Hematopoietic multipotent progenitor cell treated with erythropoietin and hydrocortisone succinate and interleukin-3 and kit ligand, for 8 days (in vitro differentiated cells): ENCODE measurements at regions not wholly inside any gene's neighbourhood (a gene's known extent, or its start where the extent isn't known, plus 50 kb on each side); places are given as distances from the start of the nearest gene placed in this dataset.

Experiments
- DNase-seq: peaks from one replicate; pipeline ENCODE4 v3.0.0-alpha.2; 2015

GRCh38 chr12:78703820-78704525, 160.6 kb upstream of the SYT1 start:
- DNase-seq, result no peak

- DNase-seq, result no peak
Measured at GRCh38 chr12:78711954-78712353, 152.6 kb upstream of the SYT1 start.

- no peak for DNase-seq
Measured at GRCh38 chr12:78712834-78713481, 151.6 kb upstream of the SYT1 start.

- no peak for DNase-seq
Measured at GRCh38 chr12:78719721-78720120, 144.9 kb upstream of the SYT1 start.

DNA sequence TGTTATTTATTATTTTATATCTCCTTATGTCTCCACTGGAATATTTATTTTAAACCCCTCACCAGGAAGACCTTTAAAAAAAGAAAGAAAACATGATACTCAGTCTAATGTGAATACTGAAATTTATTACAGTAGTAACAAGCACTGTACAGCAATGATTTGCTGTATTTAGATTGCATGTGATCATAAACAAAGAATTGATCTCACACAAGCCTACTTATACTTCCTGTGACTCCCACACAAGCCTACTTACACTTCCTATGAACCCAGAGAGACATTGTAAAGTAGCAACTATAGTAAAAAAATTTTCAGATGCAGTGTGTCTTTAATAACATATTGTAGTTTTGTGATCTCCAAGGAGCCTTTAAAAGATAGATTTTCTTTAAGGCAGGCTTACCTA, 142.7 kb upstream of the SYT1 start:
- no peak for DNase-seq

DNA sequence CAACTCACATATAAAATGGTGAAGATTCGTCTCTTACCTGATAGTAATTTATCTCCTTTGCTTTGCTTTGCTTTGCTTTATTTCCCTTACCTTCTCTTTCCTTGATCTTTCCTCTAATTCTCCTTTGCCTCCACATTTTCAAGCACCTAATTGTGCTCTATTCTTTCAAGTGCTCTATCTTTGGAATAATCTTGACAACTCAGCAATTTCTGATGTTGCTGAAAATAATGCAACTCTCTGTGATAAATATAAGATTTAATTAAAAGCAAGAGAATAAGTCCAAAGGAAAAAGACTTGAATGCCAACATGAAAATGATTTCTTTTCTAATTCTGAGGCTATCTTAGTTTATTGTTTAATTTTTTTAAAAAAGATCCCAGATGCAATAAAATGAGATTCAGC, 139.5 kb upstream of the SYT1 start:
- no peak for DNase-seq

GRCh38 chr12:78725951-78726580, 138.5 kb upstream of the SYT1 start:
- no peak for DNase-seq

DNA sequence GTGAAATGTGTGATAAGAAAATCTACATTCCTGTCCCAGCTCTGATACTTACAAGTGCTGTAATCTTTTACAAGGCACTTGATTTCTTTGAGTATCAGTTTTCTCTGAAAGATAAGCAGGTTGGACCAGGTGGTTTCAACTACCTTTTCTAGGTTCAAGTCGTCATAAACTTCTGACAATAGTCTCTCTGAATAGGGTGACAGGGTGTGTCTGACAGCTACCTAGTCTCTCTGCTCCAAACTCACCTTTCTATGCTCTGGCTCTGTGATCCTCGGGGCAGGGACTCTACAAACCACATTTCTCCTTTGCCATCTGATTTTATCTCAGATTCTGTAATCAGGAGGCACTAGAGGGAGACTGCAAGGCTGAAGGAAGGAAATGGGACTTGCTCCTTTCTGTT, 137.7 kb upstream of the SYT1 start:
- no peak for DNase-seq

GRCh38 chr12:78732481-78732880, 132.1 kb upstream of the SYT1 start:
- no peak for DNase-seq

GRCh38 chr12:78739653-78740052, 124.9 kb upstream of the SYT1 start:
- no peak for DNase-seq

DNA sequence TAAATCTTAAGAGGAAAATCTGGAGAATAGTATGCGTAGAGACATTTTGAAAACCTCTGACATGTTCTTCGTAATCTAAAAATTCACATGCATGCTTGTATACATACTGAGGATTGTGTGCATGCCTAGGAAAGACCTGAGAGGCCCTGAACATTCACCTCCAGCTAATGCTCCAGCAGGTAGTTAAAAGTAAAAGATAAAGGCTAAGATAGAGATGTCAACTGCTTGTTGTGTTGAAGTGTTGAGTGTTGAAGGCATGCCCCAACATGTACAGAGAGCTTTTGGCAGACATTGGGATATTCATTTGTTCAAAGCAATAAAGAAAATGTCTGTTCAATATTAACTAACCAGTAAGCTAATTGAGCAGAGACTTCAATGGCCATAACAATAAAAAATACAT, 118.6 kb upstream of the SYT1 start:
- DNase-seq, result no peak

- DNase-seq, result no peak
Measured at GRCh38 chr12:78753058-78753457, 111.5 kb upstream of the SYT1 start.

DNA sequence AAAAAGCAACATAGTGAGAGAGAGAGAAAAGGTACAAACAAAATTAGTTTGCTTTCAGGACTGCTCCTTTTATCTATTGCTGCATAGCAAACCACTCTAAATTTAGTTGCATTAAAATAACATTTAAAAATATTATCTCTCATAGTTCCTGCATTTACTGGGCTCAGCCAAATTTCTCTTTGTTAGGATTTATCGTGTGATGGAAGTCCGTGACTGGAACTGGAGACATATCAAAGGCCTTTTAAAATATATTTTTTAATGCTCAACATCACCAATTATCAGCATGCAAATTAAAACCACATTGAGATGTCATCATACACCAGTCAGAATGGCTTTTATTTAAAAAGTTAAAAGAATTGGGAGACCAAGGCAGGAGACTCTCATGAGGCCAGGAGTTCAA, 107.6 kb upstream of the SYT1 start:
- no peak for DNase-seq

DNA sequence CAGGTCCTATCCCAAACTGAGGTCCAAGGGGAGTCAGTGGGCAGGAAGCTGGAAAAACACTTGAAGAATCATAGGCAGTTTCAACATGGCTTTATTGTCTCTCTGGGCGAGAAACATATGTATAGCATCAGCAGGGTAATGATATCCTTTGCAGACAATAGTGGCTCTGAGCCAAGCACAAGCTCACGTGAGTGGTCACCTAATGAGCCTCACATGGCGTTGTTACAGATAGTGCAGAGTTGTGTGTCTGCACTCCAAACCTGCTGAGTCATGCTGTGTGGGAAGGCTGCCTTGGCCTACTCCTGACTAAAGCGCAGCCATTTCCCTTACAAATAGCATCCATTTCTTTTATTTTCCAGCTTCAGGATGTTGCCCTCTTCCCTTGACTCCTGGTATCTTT, 105.2 kb upstream of the SYT1 start:
- DNase-seq, result peak; percentile 9

DNA sequence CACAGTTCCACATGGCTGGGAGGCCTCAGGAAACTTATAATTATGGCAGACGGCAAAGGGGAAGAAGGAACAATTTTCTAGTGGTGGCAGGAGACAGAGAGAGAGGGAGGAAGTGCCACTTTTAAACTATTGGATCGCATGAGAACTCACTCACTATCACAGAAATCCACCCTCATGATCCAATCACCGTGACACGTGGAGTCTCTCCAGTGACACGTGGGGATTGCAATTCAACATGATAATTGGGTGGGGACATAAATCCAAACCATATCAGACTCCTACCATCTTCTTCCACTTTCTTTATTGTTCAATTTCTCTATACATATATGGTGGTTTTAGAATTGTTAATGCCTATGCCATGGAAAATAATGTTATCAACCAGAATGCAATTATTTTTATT, 103.7 kb upstream of the SYT1 start:
- DNase-seq, result no peak

DNA sequence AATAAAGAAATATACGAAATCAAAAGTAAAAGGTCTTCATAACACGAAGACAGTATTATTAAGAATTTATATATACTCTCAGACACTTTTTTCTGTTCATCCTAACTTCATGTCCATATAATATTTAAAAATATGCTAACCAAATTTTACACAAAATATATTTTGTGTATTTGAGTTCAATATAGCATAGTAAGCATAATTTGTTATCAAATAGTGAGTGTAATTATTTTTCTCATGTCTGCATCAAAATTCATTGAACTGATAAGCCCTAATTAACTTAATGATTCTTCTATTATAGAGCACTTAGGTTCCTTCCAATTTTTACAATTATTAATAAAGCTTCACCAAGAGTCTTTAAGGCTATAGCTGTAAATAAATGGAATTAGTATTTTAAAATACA, 99.7 kb upstream of the SYT1 start:
- DNase-seq, result no peak

DNA sequence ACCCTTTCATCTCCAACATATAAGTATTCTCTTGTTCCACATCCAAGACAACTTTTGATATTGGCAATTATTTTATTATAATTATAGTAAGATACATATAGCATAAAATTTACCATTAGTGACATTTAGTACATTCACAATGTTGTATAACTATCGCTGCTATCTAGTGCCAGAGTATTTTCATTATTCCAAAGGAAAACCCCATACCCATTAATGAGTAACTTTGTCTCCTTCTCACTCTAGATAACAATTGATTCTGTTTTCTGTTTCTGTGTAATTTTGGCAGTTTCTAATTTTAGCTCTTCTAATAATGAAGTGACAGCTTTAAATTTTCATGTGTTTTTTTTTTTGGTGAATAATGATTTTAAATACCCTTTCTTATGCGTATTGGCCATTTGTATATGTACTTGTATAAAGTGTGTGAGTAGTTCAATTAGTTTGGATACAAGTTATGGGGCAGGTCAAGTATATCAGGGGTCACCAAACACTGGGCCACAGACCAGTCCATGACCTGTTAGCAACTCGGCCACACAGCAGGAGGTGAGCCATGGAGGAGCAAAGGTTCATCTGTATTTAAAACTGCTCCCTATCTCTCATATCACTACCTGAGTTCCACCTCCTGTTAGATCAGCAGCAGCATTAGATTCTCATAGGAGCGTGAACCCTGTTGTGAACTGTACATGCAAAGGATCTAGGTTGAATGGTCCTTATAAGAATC, 97.2 kb upstream of the SYT1 start:
- no peak for DNase-seq

DNA sequence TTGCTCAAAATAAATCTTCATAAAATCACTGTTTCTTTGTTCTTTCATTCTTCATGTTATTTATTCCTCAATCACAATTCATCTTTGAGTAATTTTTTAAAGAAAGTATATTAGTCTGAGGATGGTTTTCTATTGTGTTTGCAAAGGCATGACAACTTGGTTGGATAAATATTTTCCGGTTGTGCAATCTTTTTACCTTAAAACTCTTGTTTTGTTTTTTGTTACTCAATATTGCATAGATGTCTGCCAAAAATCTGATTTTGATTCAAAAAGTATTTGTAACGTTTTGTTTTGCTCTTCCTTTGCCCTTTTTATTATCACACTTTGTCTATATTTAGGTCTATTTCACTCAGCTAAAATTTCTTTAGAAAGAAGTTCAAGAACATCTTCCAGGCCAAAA, 86.2 kb upstream of the SYT1 start:
- DNase-seq, result no peak

- no peak for DNase-seq
Measured at GRCh38 chr12:78787576-78787975, 77.0 kb upstream of the SYT1 start.

- DNase-seq, result no peak
Measured at GRCh38 chr12:78790148-78790547, 74.4 kb upstream of the SYT1 start.

DNA sequence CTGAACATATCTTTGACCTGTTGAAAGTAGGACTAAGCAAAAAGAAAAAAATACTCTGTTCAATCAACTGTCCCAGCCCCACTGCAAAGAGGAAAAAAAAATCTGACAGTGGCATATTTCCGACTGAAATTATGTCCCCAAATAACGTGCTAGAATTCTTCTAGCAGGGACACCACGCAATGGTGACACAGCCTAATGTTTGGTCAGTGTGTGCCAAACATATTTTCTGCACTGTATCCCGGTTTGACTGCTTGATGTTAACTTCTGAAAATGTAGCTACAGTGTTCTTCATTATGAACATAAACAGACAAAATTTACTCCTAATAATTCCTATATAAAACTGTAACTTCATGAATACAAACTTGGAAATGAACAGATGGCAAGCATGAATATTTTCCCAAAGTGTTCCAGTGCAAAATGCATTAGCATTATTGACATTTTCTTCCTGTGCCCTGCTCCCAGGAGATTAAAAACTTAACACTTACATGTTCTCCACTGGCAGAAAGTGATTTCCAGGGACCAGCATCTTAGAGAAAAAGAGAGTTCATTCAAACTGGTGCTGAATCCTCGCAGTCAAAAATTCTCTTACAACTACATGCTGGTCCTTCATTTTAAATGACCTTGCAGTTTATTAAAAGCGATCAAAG, 72.4 kb upstream of the SYT1 start:
- DNase-seq, result no peak

GRCh38 chr12:78793491-78793890, 71.1 kb upstream of the SYT1 start:
- DNase-seq, result no peak

GRCh38 chr12:78793982-78794381, 70.6 kb upstream of the SYT1 start:
- DNase-seq, result no peak
